ENCODE measurements at regions not wholly inside any gene's neighbourhood (a gene's known extent, or its start where the extent isn't known, plus 50 kb on each side); places are given as distances from the start of the nearest gene placed in this dataset.
"Not testable (repeated sequence)": the region's sequence is repeated elsewhere in the genome, so short reads cannot be mapped to it uniquely, and the experiment has no call there.

DNA sequence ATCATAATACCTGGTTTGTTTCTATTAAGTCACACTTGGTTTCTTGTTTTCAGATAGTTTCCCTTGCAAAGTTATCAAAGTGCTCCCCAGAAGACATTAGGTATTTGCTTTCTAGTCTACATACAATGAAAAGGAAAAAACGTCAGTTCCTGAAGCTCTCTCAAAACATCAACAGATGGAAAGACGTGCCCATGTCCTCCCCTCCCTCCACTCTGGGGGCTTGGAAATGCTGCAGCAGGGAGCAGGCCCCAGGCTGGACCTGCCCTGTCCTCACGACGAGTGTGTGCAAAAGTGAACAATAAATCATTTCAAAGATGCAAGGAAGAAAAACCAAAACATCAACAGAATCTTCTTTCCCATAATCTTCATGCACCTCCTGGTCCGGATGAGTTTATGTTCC is 118.5 kb downstream of the USP22 start:
- Histone ChIP-seq H3K9ac (ENCODE audit: low read depth in 1 of 2, low read length in 2 of 2) (no peak overlapping the region), H3K27ac (ENCODE audit: low read depth in 2 of 2, low read length in 2 of 2) (no peak overlapping the region), H3K36me3 (ENCODE audit: control insufficient read depth in 2 of 2, insufficient read depth in 2 of 2, low read length in 2 of 2) (no peaks in the 10 kb centered on the region), H3K27me3 (ENCODE audit: control insufficient read depth in 2 of 2, insufficient read depth in 2 of 2, low read length in 2 of 2) (no peaks in the 10 kb centered on the region), H3K4me3 (ENCODE audit: low read length in 2 of 2) (no peak overlapping the region), H3K9me3 (ENCODE audit: control insufficient read depth in 2 of 2, low read length in 2 of 2) (no peaks in the 10 kb centered on the region), H3K4me1 (ENCODE audit: control insufficient read depth in 2 of 2, insufficient read depth in 2 of 2, low read length in 2 of 2) (no peaks in the 10 kb centered on the region)

DNA sequence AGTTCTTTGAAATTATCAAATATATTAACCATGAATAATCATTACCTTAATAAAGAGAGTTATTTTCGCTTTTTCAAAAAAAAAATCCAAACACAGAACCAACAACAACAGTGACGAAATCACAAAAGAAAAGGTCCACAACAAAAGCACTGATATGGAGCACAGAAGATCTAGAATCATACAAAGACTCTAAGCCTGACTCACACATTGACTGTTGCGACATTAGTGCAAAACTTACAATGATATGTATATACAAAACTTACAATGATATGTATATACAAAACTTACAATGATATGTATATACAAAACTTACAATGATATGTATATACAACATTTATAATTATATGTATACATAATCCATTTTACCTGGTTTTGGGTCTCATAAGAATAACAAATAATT is 117.7 kb downstream of the USP22 start:
- Histone ChIP-seq H3K4me1 (ENCODE audit: control insufficient read depth in 2 of 2, insufficient read depth in 2 of 2, low read length in 2 of 2) (no peaks in the 10 kb centered on the region), H3K27me3 (ENCODE audit: control insufficient read depth in 2 of 2, insufficient read depth in 2 of 2, low read length in 2 of 2) (no peaks in the 10 kb centered on the region), H3K27ac (ENCODE audit: low read depth in 2 of 2, low read length in 2 of 2) (no peak overlapping the region), H3K36me3 (ENCODE audit: control insufficient read depth in 2 of 2, insufficient read depth in 2 of 2, low read length in 2 of 2) (no peaks in the 10 kb centered on the region), H3K9me3 (ENCODE audit: control insufficient read depth in 2 of 2, low read length in 2 of 2) (no peaks in the 10 kb centered on the region), H3K9ac (ENCODE audit: low read depth in 1 of 2, low read length in 2 of 2) (no peak overlapping the region), H3K4me3 (ENCODE audit: low read length in 2 of 2) (no peak overlapping the region)

DNA sequence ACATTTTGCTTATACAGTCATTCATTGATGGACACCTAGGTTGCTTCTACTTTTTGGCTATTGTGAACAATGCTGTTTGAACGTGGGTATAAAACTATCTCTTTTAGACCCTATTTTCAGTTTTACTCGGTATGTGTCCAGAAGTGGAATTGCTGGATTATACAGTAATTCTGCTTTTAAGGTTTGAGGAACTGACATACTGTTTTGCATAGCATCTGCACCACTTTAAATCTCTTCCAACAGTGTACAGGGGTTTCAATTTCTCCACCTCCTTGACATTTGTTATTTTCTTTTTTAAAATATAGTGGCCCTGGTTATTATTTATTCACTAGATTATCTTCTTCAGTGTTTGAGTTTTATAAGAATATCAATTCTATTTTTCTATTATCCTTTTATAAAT is 116.9 kb downstream of the USP22 start:
- no peaks in the 10 kb centered on the region for H3K9me3 ChIP-seq (ENCODE audit: control insufficient read depth in 2 of 2, low read length in 2 of 2)
- no peak overlapping the region for H3K9ac ChIP-seq (ENCODE audit: low read depth in 1 of 2, low read length in 2 of 2)
- H3K4me1 ChIP-seq (ENCODE audit: control insufficient read depth in 2 of 2, insufficient read depth in 2 of 2, low read length in 2 of 2), result no peaks in the 10 kb centered on the region
- no peaks in the 10 kb centered on the region for H3K27me3 ChIP-seq (ENCODE audit: control insufficient read depth in 2 of 2, insufficient read depth in 2 of 2, low read length in 2 of 2)
- no peak overlapping the region for H3K27ac ChIP-seq (ENCODE audit: low read depth in 2 of 2, low read length in 2 of 2)
- H3K36me3 ChIP-seq (ENCODE audit: control insufficient read depth in 2 of 2, insufficient read depth in 2 of 2, low read length in 2 of 2), result no peaks in the 10 kb centered on the region
- H3K4me3 ChIP-seq (ENCODE audit: low read length in 2 of 2), result no peak overlapping the region

DNA sequence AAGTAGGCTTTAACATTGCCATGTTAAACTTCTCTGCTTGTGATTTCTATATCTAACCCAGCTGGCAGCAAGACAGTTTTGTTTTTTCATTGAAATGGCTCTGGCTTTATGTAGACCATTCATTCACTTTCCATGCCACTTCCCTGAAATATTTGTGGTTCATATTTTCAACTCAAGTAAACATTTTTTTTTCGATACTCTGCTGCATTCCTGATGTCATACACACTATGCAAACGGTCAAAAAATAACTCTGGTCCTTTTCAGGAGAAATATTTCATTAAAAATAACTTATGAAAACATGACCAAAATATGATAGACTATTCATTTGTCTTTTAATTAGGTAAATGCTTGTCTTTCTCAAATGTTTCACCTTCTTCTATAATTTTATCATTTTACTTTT is 116.3 kb downstream of the USP22 start:
- H3K36me3 ChIP-seq (ENCODE audit: control insufficient read depth in 2 of 2, insufficient read depth in 2 of 2, low read length in 2 of 2), result no peaks in the 10 kb centered on the region
- H3K9ac ChIP-seq (ENCODE audit: low read depth in 1 of 2, low read length in 2 of 2), result no peak overlapping the region
- H3K9me3 ChIP-seq (ENCODE audit: control insufficient read depth in 2 of 2, low read length in 2 of 2), result no peaks in the 10 kb centered on the region
- H3K27me3 ChIP-seq (ENCODE audit: control insufficient read depth in 2 of 2, insufficient read depth in 2 of 2, low read length in 2 of 2), result no peaks in the 10 kb centered on the region
- no peak overlapping the region for H3K4me3 ChIP-seq (ENCODE audit: low read length in 2 of 2)
- no peaks in the 10 kb centered on the region for H3K4me1 ChIP-seq (ENCODE audit: control insufficient read depth in 2 of 2, insufficient read depth in 2 of 2, low read length in 2 of 2)
- no peak overlapping the region for H3K27ac ChIP-seq (ENCODE audit: low read depth in 2 of 2, low read length in 2 of 2)

DNA sequence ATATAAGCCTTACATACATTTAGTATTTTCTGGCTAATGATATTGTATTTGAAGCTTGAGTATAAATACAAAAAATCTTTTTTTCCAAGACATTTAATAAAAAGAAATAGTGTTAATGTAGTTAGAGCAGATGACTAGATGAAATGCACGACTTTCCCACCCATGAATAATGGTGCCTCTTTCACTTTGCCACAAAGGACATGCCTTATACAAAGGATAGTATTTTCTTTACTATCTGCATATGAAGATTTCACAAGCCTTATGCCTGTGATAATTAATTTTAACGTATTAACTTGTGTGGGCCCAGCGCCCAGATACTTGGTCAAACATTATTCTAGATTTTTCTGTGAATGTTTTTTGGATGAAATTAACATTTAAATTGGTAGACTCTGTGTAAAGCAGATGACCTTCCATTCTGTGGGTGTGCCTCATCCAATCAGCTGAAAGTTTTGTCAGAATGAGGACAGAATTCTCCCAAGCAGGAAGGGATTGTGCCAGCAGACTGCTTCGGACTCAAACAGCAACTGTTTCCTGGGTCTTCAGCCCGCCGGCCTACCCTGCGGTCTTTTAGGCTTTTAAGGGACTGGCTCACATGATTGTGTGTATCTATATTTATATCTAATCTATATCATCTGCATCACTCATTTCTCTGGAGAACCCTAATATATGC is 115.4 kb downstream of the USP22 start:
- no peaks in the 10 kb centered on the region for H3K4me1 ChIP-seq (ENCODE audit: control insufficient read depth in 2 of 2, insufficient read depth in 2 of 2, low read length in 2 of 2)
- no peak overlapping the region for H3K27ac ChIP-seq (ENCODE audit: low read depth in 2 of 2, low read length in 2 of 2)
- no peak overlapping the region for H3K4me3 ChIP-seq (ENCODE audit: low read length in 2 of 2)
- H3K9ac ChIP-seq (ENCODE audit: low read depth in 1 of 2, low read length in 2 of 2), result no peak overlapping the region
- H3K27me3 ChIP-seq (ENCODE audit: control insufficient read depth in 2 of 2, insufficient read depth in 2 of 2, low read length in 2 of 2), result no peaks in the 10 kb centered on the region
- H3K9me3 ChIP-seq (ENCODE audit: control insufficient read depth in 2 of 2, low read length in 2 of 2), result no peaks in the 10 kb centered on the region
- H3K36me3 ChIP-seq (ENCODE audit: control insufficient read depth in 2 of 2, insufficient read depth in 2 of 2, low read length in 2 of 2), result no peaks in the 10 kb centered on the region

DNA sequence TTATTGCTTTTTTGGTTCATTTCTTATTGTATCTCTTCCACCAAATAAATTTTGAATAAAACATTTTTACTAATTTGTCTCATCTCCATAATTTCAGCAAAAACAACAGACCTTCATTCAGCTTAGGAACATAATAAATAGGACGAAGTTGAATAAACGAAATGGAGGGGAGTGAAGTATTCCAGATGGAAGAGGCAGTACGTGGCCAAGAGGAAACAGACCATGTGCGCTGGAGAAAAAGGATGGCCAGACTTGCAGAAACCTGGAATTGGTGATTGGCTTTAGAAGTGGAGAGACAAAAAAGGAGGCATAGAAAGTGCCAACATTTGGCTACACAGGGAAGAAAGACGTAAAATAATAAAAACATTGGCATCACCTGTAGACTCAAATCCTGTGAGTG is 113.5 kb downstream of the USP22 start:
- no peaks in the 10 kb centered on the region for H3K4me1 ChIP-seq (ENCODE audit: control insufficient read depth in 2 of 2, insufficient read depth in 2 of 2, low read length in 2 of 2)
- no peaks in the 10 kb centered on the region for H3K9me3 ChIP-seq (ENCODE audit: control insufficient read depth in 2 of 2, low read length in 2 of 2)
- H3K9ac ChIP-seq (ENCODE audit: low read depth in 1 of 2, low read length in 2 of 2), result no peak overlapping the region
- no peak overlapping the region for H3K4me3 ChIP-seq (ENCODE audit: low read length in 2 of 2)
- no peak overlapping the region for H3K27ac ChIP-seq (ENCODE audit: low read depth in 2 of 2, low read length in 2 of 2)
- H3K27me3 ChIP-seq (ENCODE audit: control insufficient read depth in 2 of 2, insufficient read depth in 2 of 2, low read length in 2 of 2), result no peaks in the 10 kb centered on the region
- H3K36me3 ChIP-seq (ENCODE audit: control insufficient read depth in 2 of 2, insufficient read depth in 2 of 2, low read length in 2 of 2), result no peaks in the 10 kb centered on the region

DNA sequence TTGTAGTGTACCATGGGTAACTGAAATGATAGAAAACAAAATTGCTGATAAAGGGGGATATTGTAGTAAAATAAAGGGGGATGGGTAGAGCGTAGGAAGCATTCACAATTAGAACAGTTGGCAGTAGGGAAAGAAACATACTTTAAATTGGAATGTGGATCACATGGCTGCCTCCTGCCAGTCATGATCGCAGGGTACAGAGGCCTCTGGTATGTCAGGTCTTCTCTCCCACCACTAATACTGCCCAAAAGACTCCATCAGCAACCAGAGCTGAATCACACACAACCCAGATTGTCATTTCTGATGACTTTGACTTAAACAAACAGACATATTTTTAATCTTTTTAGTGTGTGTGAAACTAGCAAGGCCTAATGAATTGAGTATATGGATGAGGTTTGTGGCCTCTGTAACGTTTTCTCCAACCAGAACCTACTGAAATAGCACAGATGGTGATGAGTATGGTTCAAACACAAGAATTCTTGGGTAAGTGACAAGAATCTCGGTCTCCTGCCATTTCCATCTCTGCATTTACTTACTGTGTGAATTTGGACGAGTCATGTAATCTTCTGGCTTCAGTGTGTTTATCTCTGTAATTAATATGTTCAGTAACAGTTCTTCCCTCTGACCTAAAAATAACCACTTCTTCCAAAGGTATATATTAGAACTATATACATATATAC is 112.6 kb downstream of the USP22 start:
- Histone ChIP-seq H3K36me3 (ENCODE audit: control insufficient read depth in 2 of 2, insufficient read depth in 2 of 2, low read length in 2 of 2) (no peaks in the 10 kb centered on the region), H3K9ac (ENCODE audit: low read depth in 1 of 2, low read length in 2 of 2) (no peak overlapping the region), H3K4me3 (ENCODE audit: low read length in 2 of 2) (no peak overlapping the region), H3K27me3 (ENCODE audit: control insufficient read depth in 2 of 2, insufficient read depth in 2 of 2, low read length in 2 of 2) (no peaks in the 10 kb centered on the region), H3K27ac (ENCODE audit: low read depth in 2 of 2, low read length in 2 of 2) (no peak overlapping the region), H3K9me3 (ENCODE audit: control insufficient read depth in 2 of 2, low read length in 2 of 2) (no peaks in the 10 kb centered on the region), H3K4me1 (ENCODE audit: control insufficient read depth in 2 of 2, insufficient read depth in 2 of 2, low read length in 2 of 2) (no peaks in the 10 kb centered on the region)

DNA sequence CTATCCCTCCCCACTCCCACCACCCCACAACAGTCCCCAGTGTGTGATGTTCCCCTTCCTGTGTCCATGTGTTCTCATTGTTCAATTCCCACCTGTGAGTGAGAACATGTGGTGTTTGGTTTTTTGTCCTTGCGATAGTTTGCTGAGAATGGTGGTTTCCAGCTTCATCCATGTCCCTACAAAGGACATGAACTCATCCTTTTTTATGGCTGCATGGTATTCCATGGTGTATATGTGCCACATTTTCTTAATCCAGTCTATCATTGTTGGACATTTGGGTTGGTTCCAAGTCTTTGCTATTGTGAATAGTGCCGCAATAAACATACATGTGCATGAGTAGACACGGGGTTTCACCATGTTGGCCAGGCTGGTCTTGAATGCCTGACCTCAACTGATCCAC is 109.8 kb downstream of the USP22 start:
- H3K9me3 ChIP-seq (ENCODE audit: control insufficient read depth in 2 of 2, low read length in 2 of 2); H3K9ac ChIP-seq (ENCODE audit: low read depth in 1 of 2, low read length in 2 of 2); H3K36me3 ChIP-seq (ENCODE audit: control insufficient read depth in 2 of 2, insufficient read depth in 2 of 2, low read length in 2 of 2); H3K27me3 ChIP-seq (ENCODE audit: control insufficient read depth in 2 of 2, insufficient read depth in 2 of 2, low read length in 2 of 2); H3K4me1 ChIP-seq (ENCODE audit: control insufficient read depth in 2 of 2, insufficient read depth in 2 of 2, low read length in 2 of 2); H3K27ac ChIP-seq (ENCODE audit: low read depth in 2 of 2, low read length in 2 of 2); H3K4me3 ChIP-seq (ENCODE audit: low read length in 2 of 2): not testable (repeated sequence)

DNA sequence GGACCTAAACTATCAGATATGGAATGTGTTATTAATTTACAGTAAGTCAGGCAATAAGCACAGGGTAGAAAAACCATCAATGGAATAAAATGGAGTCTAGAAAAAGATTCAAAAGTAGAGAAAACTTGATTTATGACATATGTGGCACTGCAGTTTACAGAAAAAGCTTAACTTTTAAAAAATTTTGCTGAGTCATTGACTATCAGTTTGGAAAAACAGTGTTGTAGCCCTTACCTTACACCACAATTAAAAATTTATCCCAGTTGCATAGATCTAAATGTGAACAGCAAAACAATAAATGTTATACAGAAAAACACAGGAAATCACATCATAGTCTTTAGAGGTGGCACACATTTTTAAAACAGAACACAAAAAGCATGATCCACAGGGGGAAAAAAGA is 108.5 kb downstream of the USP22 start:
- Histone ChIP-seq H3K9ac (ENCODE audit: low read depth in 1 of 2, low read length in 2 of 2) (no peak overlapping the region), H3K4me1 (ENCODE audit: control insufficient read depth in 2 of 2, insufficient read depth in 2 of 2, low read length in 2 of 2) (peaks cover 2 to 4% of the 10 kb centered on the region in 2 donors), H3K27ac (ENCODE audit: low read depth in 2 of 2, low read length in 2 of 2) (no peak overlapping the region), H3K9me3 (ENCODE audit: control insufficient read depth in 2 of 2, low read length in 2 of 2) (no peaks in the 10 kb centered on the region), H3K4me3 (ENCODE audit: low read length in 2 of 2) (no peak overlapping the region), H3K36me3 (ENCODE audit: control insufficient read depth in 2 of 2, insufficient read depth in 2 of 2, low read length in 2 of 2) (no peaks in the 10 kb centered on the region), H3K27me3 (ENCODE audit: control insufficient read depth in 2 of 2, insufficient read depth in 2 of 2, low read length in 2 of 2) (no peaks in the 10 kb centered on the region)

DNA sequence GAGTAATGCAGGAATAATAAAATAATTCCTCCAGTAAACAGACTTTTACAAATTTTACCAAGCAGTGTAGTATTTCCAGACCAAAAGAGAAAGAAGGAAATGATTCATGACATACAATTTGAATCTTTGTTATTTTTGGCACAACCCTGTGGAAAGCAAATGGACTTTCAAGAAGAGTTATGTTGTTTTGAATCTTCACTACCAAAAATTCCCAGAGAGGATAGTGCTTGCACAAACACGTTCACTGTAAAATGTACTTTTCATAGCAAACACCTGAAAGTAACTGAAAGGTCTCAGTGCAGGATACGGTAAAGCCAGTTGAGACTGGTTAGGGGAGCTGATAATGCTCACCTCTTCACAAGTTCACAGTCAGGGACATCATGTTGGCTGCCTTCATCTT is 107.1 kb downstream of the USP22 start:
- no peak overlapping the region for H3K27ac ChIP-seq (ENCODE audit: low read depth in 2 of 2, low read length in 2 of 2)
- H3K36me3 ChIP-seq (ENCODE audit: control insufficient read depth in 2 of 2, insufficient read depth in 2 of 2, low read length in 2 of 2), result no peaks in the 10 kb centered on the region
- H3K9ac ChIP-seq (ENCODE audit: low read depth in 1 of 2, low read length in 2 of 2), result no peak overlapping the region
- H3K4me1 ChIP-seq (ENCODE audit: control insufficient read depth in 2 of 2, insufficient read depth in 2 of 2, low read length in 2 of 2), result peaks cover 2 to 4% of the 10 kb centered on the region in 2 donors
- no peaks in the 10 kb centered on the region for H3K27me3 ChIP-seq (ENCODE audit: control insufficient read depth in 2 of 2, insufficient read depth in 2 of 2, low read length in 2 of 2)
- H3K4me3 ChIP-seq (ENCODE audit: low read length in 2 of 2), result no peak overlapping the region
- no peaks in the 10 kb centered on the region for H3K9me3 ChIP-seq (ENCODE audit: control insufficient read depth in 2 of 2, low read length in 2 of 2)
